Astrocyte (in vitro differentiated cells and primary cell): ENCODE measurements at regions not wholly inside any gene's neighbourhood (a gene's known extent, or its start where the extent isn't known, plus 50 kb on each side); places are given as distances from the start of the nearest gene placed in this dataset.

ENCODE experiments used
- CTCF ChIP-seq: IDR thresholded peaks from 2 replicates; pipeline ENCODE4 v1.5.1; 2011; ENCODE audit warnings: low read depth, mild to moderate bottlenecking, inconsistent platforms, low read length, moderate library complexity; ENCODE audit not compliant: insufficient read depth
- EZH2 ChIP-seq: IDR thresholded peaks from 2 replicates; pipeline ENCODE4 v1.6.1; 2012; ENCODE audit warnings: mild to moderate bottlenecking, low read length, inconsistent platforms; ENCODE audit not compliant: insufficient read depth

GRCh38 chr1:177640687-177641086, 329.2 kb downstream of the SEC16B start:
- TF ChIP-seq CTCF (no peak), EZH2 (no peak)
